PC-3 (cell line): ENCODE measurements at regions not wholly inside any gene's neighbourhood (a gene's known extent, or its start where the extent isn't known, plus 50 kb on each side); places are given as distances from the start of the nearest gene placed in this dataset.

ENCODE experiments used
- ATAC-seq: fragments of 200-7000 bp; cut with Tn5 transposase; 2 replicates; pipeline ENCODE4 v1.9.1; 2020; ENCODE audit warnings: mild to moderate bottlenecking, moderate library complexity
- BruUV-seq: library from RNA; stranded (reverse); fragments of 400-500 nt; replicated peaks from 2 replicates; lab custom pipeline; 2021; lab: Mats Ljungman, UMichigan
- CTCF ChIA-PET: fragments of 300-600 bp; sonication (Branson Sonifier 250); formaldehyde crosslinking; loops from one replicate; lab custom pipeline; 2022; ENCODE audit warnings: antibody characterized with exemption; lab: Charles Lee
- POLR2A ChIA-PET: fragments of 300-600 bp; sonication (Branson Sonifier 250); formaldehyde crosslinking; loops from one replicate; lab custom pipeline; 2022; ENCODE audit warnings: antibody characterized with exemption; ENCODE audit not compliant: unreplicated experiment; lab: Charles Lee
- DNase-seq: peaks from one replicate; pipeline ENCODE4 v3.0.0-alpha.2; 2015
- H2AFZ ChIP-seq: fragments of 300-600 bp; sonication (generic); 2 replicates; pipeline ENCODE4 v1.6.0; 2016; ENCODE audit warnings: antibody characterized with exemption, low read length
- H3F3A ChIP-seq: fragments of 300-600 bp; sonication (generic); one replicate; pipeline ENCODE4 v1.6.0; 2017; ENCODE audit warnings: antibody characterized with exemption, low read length, control low read depth, mild to moderate bottlenecking; ENCODE audit not compliant: unreplicated experiment
- H3K27ac ChIP-seq: fragments of 300-600 bp; sonication (generic); 2 replicates; pipeline ENCODE4 v1.5.1; 2016; ENCODE audit warnings: mild to moderate bottlenecking, low read length
- H3K27me3 ChIP-seq: fragments of 300-600 bp; sonication (generic); 2 replicates; pipeline ENCODE4 v1.6.1; 2016; ENCODE audit warnings: low read length, mixed read lengths
- H3K36me3 ChIP-seq: fragments of 300-600 bp; sonication (generic); 2 replicates; pipeline ENCODE4 v1.6.1; 2016; ENCODE audit warnings: low read depth, mixed run types, low read length, mixed read lengths
- H3K4me1 ChIP-seq: fragments of 300-600 bp; sonication (generic); 2 replicates; pipeline ENCODE4 v1.5.1; 2016; ENCODE audit warnings: low read length; ENCODE audit not compliant: insufficient read depth
- H3K4me2 ChIP-seq: fragments of 300-600 bp; sonication (generic); 2 replicates; pipeline ENCODE4 v1.6.0; 2016; ENCODE audit warnings: low read length
- H3K4me3 ChIP-seq: fragments of 300-600 bp; sonication (generic); 2 replicates; pipeline ENCODE4 v1.5.1; 2016; ENCODE audit warnings: mild to moderate bottlenecking, low read length, mixed read lengths
- H3K79me2 ChIP-seq: fragments of 300-600 bp; sonication (generic); 2 replicates; pipeline ENCODE4 v1.6.1; 2017; ENCODE audit warnings: low read length, mixed read lengths
- H3K9ac ChIP-seq: fragments of 300-600 bp; sonication (generic); 2 replicates; pipeline ENCODE4 v1.6.0; 2016; ENCODE audit warnings: mild to moderate bottlenecking, low read length
- H3K9me2 ChIP-seq: fragments of 300-600 bp; sonication (generic); replicated peaks from 2 replicates; pipeline ENCODE4 v1.6.1; 2016; ENCODE audit warnings: mixed run types, low read length, mixed read lengths
- H3K9me3 ChIP-seq: fragments of 300-600 bp; sonication (generic); 2 replicates; pipeline ENCODE4 v1.6.1; 2016; ENCODE audit warnings: low read length, mixed read lengths
- H4K20me1 ChIP-seq: fragments of 300-600 bp; sonication (generic); 2 replicates; pipeline ENCODE4 v1.6.1; 2016; ENCODE audit warnings: low read length, mixed read lengths
- EZH2 ChIP-seq: fragments of 300-600 bp; sonication (generic); IDR thresholded peaks from one replicate; pipeline ENCODE4 v1.6.1; 2017; ENCODE audit warnings: antibody characterized with exemption, mild to moderate bottlenecking, low read length; ENCODE audit not compliant: unreplicated experiment
- EZH2phosphoT487 ChIP-seq: fragments of 300-600 bp; sonication (generic); IDR thresholded peaks from 2 replicates; pipeline ENCODE4 v1.6.1; 2018; ENCODE audit warnings: mild to moderate bottlenecking, antibody characterized with exemption, low read length, borderline replicate concordance
- intact Hi-C: fragments of 100-400 bp; cut with micrococcal nuclease; formaldehyde crosslinking; loops from 2 replicates; pipeline ENCODE4 v1.9.0; 2023
- TF ChIP-seq, protein P1 (sequence below): fragments of 300-600 bp; sonication (generic); conservative IDR thresholded peaks from 2 replicates; pipeline ENCODE4 v1.5.1; 2017; ENCODE audit warnings: antibody characterized with exemption, low read depth, mild to moderate bottlenecking, low read length

DNA sequence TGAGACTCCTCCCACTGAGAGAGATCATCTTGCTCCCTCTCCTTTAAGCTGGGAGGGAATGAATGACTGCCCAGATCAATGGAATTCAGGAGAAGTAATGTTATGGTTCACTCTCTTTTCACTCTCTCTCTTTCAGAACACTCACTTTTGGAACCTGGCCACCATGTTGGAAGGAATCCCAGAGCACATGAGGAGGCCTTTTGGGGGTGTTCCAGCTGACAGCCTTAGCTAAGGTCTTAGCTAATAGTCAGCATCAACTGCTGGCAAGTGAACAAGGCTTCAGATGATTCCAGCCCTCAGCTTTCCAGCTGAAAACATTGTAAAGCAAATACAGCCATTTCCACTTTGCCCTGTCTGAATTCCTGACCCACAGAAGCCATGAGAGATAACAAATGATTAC is 124.0 kb upstream of the CLNK start:
- no peak for DNase-seq
- H3K27ac ChIP-seq, result no peak overlapping the region
- no TSS peak for BruUV-seq
- H3K9me2 ChIP-seq, result no peaks in the 10 kb centered on the region
- H3K9ac ChIP-seq, result no peak overlapping the region
- TF ChIP-seq, protein P1, sequence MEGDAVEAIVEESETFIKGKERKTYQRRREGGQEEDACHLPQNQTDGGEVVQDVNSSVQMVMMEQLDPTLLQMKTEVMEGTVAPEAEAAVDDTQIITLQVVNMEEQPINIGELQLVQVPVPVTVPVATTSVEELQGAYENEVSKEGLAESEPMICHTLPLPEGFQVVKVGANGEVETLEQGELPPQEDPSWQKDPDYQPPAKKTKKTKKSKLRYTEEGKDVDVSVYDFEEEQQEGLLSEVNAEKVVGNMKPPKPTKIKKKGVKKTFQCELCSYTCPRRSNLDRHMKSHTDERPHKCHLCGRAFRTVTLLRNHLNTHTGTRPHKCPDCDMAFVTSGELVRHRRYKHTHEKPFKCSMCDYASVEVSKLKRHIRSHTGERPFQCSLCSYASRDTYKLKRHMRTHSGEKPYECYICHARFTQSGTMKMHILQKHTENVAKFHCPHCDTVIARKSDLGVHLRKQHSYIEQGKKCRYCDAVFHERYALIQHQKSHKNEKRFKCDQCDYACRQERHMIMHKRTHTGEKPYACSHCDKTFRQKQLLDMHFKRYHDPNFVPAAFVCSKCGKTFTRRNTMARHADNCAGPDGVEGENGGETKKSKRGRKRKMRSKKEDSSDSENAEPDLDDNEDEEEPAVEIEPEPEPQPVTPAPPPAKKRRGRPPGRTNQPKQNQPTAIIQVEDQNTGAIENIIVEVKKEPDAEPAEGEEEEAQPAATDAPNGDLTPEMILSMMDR, result no peak
- TF ChIP-seq EZH2phosphoT487 (no peak), EZH2 (no peak)
- CTCF ChIA-PET, result no interaction called here
- intact Hi-C loops, result no loop called here
- no peak overlapping the region for H3K4me3 ChIP-seq
- no peaks in the 10 kb centered on the region for H3K27me3 ChIP-seq
- no peak overlapping the region for H2AFZ ChIP-seq
- H4K20me1 ChIP-seq, result no peaks in the 10 kb centered on the region
- no peaks in the 10 kb centered on the region for H3K36me3 ChIP-seq
- H3K9me3 ChIP-seq, result no peaks in the 10 kb centered on the region
- no peaks in the 10 kb centered on the region for H3K79me2 ChIP-seq
- POLR2A ChIA-PET, result no interaction called here
- no peak for ATAC-seq
- H3K4me1 ChIP-seq, result no peaks in the 10 kb centered on the region
- no peak overlapping the region for H3K4me2 ChIP-seq
- H3F3A ChIP-seq, result no peaks in the 10 kb centered on the region

DNA sequence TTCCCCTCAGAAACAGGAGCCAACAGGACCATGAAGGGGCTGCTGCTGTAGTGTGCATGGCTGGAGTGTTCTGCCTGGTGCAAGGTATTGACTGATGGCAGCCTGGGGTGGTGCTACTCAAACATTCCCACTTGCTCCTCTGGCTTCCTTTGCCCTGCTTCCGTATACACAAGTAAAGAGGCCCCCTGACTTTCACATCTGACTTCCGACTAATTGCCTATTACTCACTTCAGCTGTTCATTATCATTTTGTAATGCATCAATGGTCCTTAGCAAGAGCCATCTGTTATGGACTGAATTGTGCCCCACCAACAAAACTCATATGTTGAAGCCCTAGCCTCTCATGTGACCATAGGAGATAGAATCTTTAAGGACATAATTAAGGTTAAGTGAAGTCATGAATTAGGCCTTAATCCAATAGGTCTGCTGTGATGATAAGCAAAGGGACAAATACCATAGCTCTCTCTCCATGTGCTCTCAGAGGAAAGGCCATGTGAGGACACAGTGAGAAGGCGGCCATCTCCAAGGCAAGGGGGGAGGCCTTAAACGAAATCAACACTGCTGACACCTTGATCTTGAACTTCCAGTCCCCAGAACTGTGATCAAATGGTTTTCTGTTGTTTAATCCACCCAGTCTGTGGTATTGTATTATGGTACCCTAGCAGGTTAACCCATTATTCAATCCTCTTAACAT is 122.5 kb upstream of the CLNK start:
- BruUV-seq, result no TSS peak

More for the DNA sequence above, 122.5 kb upstream of the CLNK start:
- no peaks in the 10 kb centered on the region for H4K20me1 ChIP-seq
- no peak overlapping the region for H3K4me2 ChIP-seq
- DNase-seq (no peak), ATAC-seq (no peak)
- POLR2A ChIA-PET, result no interaction called here
- H3K9me3 ChIP-seq, result no peaks in the 10 kb centered on the region
- no peak overlapping the region for H3K9ac ChIP-seq
- H3K4me1 ChIP-seq, result no peaks in the 10 kb centered on the region
- no peaks in the 10 kb centered on the region for H3K27me3 ChIP-seq
- CTCF ChIA-PET, result no interaction called here
- H3F3A ChIP-seq, result no peaks in the 10 kb centered on the region
- H3K79me2 ChIP-seq, result no peaks in the 10 kb centered on the region
- no peak overlapping the region for H3K27ac ChIP-seq
- H2AFZ ChIP-seq, result no peak overlapping the region
- H3K4me3 ChIP-seq, result no peak overlapping the region
- intact Hi-C loops, result no loop called here
- no peaks in the 10 kb centered on the region for H3K9me2 ChIP-seq
- H3K36me3 ChIP-seq, result no peaks in the 10 kb centered on the region
- TF ChIP-seq, protein P1, result no peak
- no peak for TF ChIP-seq EZH2
